Astrocyte (in vitro differentiated cells and primary cell): ENCODE measurements at regions not wholly inside any gene's neighbourhood (a gene's known extent, or its start where the extent isn't known, plus 50 kb on each side); places are given as distances from the start of the nearest gene placed in this dataset.
"Not testable (repeated sequence)": the region's sequence is repeated elsewhere in the genome, so short reads cannot be mapped to it uniquely, and the experiment has no call there.

Source experiments
- DNase-seq: peaks from one replicate; pipeline ENCODE4 v3.0.0-alpha.2; 2010; ENCODE audit warnings: low read depth
- FAIRE-seq: peaks from 2 replicates; lab custom pipeline; 2011; peaks lifted over from hg19 to GRCh38; lab: Jason Lieb, UNC
- H2AFZ ChIP-seq: 2 replicates; pipeline ENCODE4 v1.6.0; 2012; ENCODE audit warnings: low read depth, low read length, inconsistent platforms
- H3K27ac ChIP-seq: 2 replicates; pipeline ENCODE4 v1.5.1; 2011; ENCODE audit warnings: low read depth, low read length, inconsistent platforms
- H3K27me3 ChIP-seq: 2 replicates; pipeline ENCODE4 v1.6.0; 2011; ENCODE audit warnings: low read length, inconsistent platforms; ENCODE audit not compliant: insufficient read depth
- H3K36me3 ChIP-seq: 2 replicates; pipeline ENCODE4 v1.5.1; 2011; ENCODE audit warnings: low read length, inconsistent platforms; ENCODE audit not compliant: insufficient read depth
- H3K4me1 ChIP-seq: 2 replicates; pipeline ENCODE4 v1.5.1; 2011; ENCODE audit warnings: low read length, inconsistent platforms; ENCODE audit not compliant: insufficient read depth
- H3K4me2 ChIP-seq: 2 replicates; pipeline ENCODE4 v1.6.0; 2012; ENCODE audit warnings: low read length, inconsistent platforms
- H3K4me3 ChIP-seq: 2 replicates; pipeline ENCODE4 v1.5.1; 2011; ENCODE audit warnings: low read depth, mild to moderate bottlenecking, low read length, inconsistent platforms; ENCODE audit not compliant: insufficient read depth
- H3K79me2 ChIP-seq: 2 replicates; pipeline ENCODE4 v1.6.0; 2012; ENCODE audit warnings: mild to moderate bottlenecking, low read length, inconsistent platforms; ENCODE audit not compliant: insufficient read depth
- H3K9ac ChIP-seq: 2 replicates; pipeline ENCODE4 v1.6.0; 2012; ENCODE audit warnings: mild to moderate bottlenecking, low read length, inconsistent platforms
- H3K9me3 ChIP-seq: 2 replicates; pipeline ENCODE4 v1.5.1; 2012; ENCODE audit warnings: low read depth, mild to moderate bottlenecking, low read length, inconsistent platforms; ENCODE audit not compliant: insufficient read depth
- H4K20me1 ChIP-seq: 2 replicates; pipeline ENCODE4 v1.6.0; 2012; ENCODE audit warnings: low read length, inconsistent platforms; ENCODE audit not compliant: insufficient read depth
- H3K27ac Mint-ChIP-seq: one replicate; pipeline ENCODE4 v1.8.0; 2021; ENCODE audit warnings: mild to moderate bottlenecking, mixed read lengths; ENCODE audit not compliant: unreplicated experiment
- H3K27me3 Mint-ChIP-seq: one replicate; pipeline ENCODE4 v1.8.0; 2021; ENCODE audit warnings: low read depth, mixed read lengths; ENCODE audit not compliant: unreplicated experiment
- H3K36me3 Mint-ChIP-seq: one replicate; pipeline ENCODE4 v1.8.0; 2021; ENCODE audit warnings: low read depth, mixed read lengths; ENCODE audit not compliant: unreplicated experiment
- H3K4me1 Mint-ChIP-seq: one replicate; pipeline ENCODE4 v1.8.0; 2021; ENCODE audit warnings: low read depth, mixed read lengths; ENCODE audit not compliant: unreplicated experiment
- H3K4me3 Mint-ChIP-seq: one replicate; pipeline ENCODE4 v1.8.0; 2021; ENCODE audit warnings: mild to moderate bottlenecking, moderate library complexity, mixed read lengths; ENCODE audit not compliant: unreplicated experiment
- H3K9me3 Mint-ChIP-seq: one replicate; pipeline ENCODE4 v1.8.0; 2021; ENCODE audit warnings: mild to moderate bottlenecking, mixed read lengths; ENCODE audit not compliant: unreplicated experiment
- CTCF ChIP-seq: IDR thresholded peaks from 2 replicates; pipeline ENCODE4 v1.5.1; 2011; ENCODE audit warnings: low read depth, mild to moderate bottlenecking, inconsistent platforms, low read length, moderate library complexity; ENCODE audit not compliant: insufficient read depth
- EZH2 ChIP-seq: IDR thresholded peaks from 2 replicates; pipeline ENCODE4 v1.6.1; 2012; ENCODE audit warnings: mild to moderate bottlenecking, low read length, inconsistent platforms; ENCODE audit not compliant: insufficient read depth

- Histone ChIP-seq H3K27me3 (no peaks in the 10 kb centered on the region), H3K4me1 (peaks cover 2% of the 10 kb centered on the region), H4K20me1 (no peaks in the 10 kb centered on the region), H3K79me2 (no peaks in the 10 kb centered on the region), H3K27ac (no peak overlapping the region), H3K9ac (no peak overlapping the region), H3K4me3 (no peak overlapping the region), H3K36me3 (no peaks in the 10 kb centered on the region), H3K9me3 (no peaks in the 10 kb centered on the region), H2AFZ (no peak overlapping the region), H3K4me2 (no peak overlapping the region)
- Mint-ChIP-seq H3K9me3 (peaks cover 2% of the 10 kb centered on the region), H3K4me1 (peaks cover 7% of the 10 kb centered on the region), H3K36me3 (peaks cover 1% of the 10 kb centered on the region), H3K27ac (no peak overlapping the region), H3K4me3 (no peak overlapping the region), H3K27me3 (peaks cover 10% of the 10 kb centered on the region)
- DNase-seq: no peak
- no peak for TF ChIP-seq EZH2
- no peak for TF ChIP-seq CTCF
- no peak for FAIRE-seq
Measured at GRCh38 chr15:77895742-77896141, 181.8 kb downstream of the TBC1D2B start.

GRCh38 chr15:77895145-77895544, 182.4 kb downstream of the TBC1D2B start:
- not testable (repeated sequence) for H2AFZ ChIP-seq, H3K27ac ChIP-seq, H3K9ac ChIP-seq, H4K20me1 ChIP-seq, H3K79me2 ChIP-seq, H3K4me3 Mint-ChIP-seq, H3K4me1 ChIP-seq, DNase-seq, H3K36me3 Mint-ChIP-seq, FAIRE-seq, H3K27me3 ChIP-seq, H3K27ac Mint-ChIP-seq, H3K4me1 Mint-ChIP-seq, H3K9me3 Mint-ChIP-seq, H3K4me2 ChIP-seq, H3K4me3 ChIP-seq, H3K36me3 ChIP-seq, H3K9me3 ChIP-seq
- H3K27me3 Mint-ChIP-seq: peaks cover 10% of the 10 kb centered on the region

GRCh38 chr15:77893671-77894640, 183.6 kb downstream of the TBC1D2B start:
- H3K36me3 ChIP-seq, H3K4me1 ChIP-seq, H4K20me1 ChIP-seq, H3K79me2 ChIP-seq, H3K27me3 ChIP-seq, H3K4me2 ChIP-seq, H3K9me3 Mint-ChIP-seq, FAIRE-seq, H3K4me3 Mint-ChIP-seq, H3K27ac Mint-ChIP-seq, H3K36me3 Mint-ChIP-seq, H3K9me3 ChIP-seq, H3K4me3 ChIP-seq, H2AFZ ChIP-seq, DNase-seq, H3K9ac ChIP-seq, H3K4me1 Mint-ChIP-seq, H3K27ac ChIP-seq: not testable (repeated sequence)
- H3K27me3 Mint-ChIP-seq: peaks cover 11% of the 10 kb centered on the region

GRCh38 chr15:77893246-77893645, 184.3 kb downstream of the TBC1D2B start:
- H3K4me1 Mint-ChIP-seq, H3K4me3 Mint-ChIP-seq, H3K27ac ChIP-seq, H3K4me1 ChIP-seq, DNase-seq, H3K4me2 ChIP-seq, H2AFZ ChIP-seq, H3K36me3 Mint-ChIP-seq, H3K9ac ChIP-seq, H3K27me3 Mint-ChIP-seq, FAIRE-seq, H3K9me3 ChIP-seq, H3K36me3 ChIP-seq, H3K79me2 ChIP-seq, H3K27me3 ChIP-seq, H3K27ac Mint-ChIP-seq, H3K4me3 ChIP-seq, H3K9me3 Mint-ChIP-seq, H4K20me1 ChIP-seq: not testable (repeated sequence)
